Right lobe of liver (tissue), 4 donors: ENCODE measurements at regions not wholly inside any gene's neighbourhood (a gene's known extent, or its start where the extent isn't known, plus 50 kb on each side); places are given as distances from the start of the nearest gene placed in this dataset.

Experiments used
- CTCF ChIP-seq, 4 donors: fragments of 200-600 bp in 3 of 4; fragments of 450-650 bp in 1 of 4; IDR thresholded peaks; one replicate each; pipeline versions ENCODE4 v1.5.1 to v1.8.0; 2016 to 2022; ENCODE audit warnings: antibody characterized with exemption in 4 of 4, mild to moderate bottlenecking in 2 of 4
- POLR2A ChIP-seq: fragments of 450-650 bp; IDR thresholded peaks from one replicate; pipeline ENCODE4 v1.6.1; 2017; ENCODE audit warnings: antibody characterized with exemption, mild to moderate bottlenecking
- donor health status: DM: no; HTN: no; CAD: no.
- donor health status: DM: no; HTN: no; CAD: no.
- donor health status: DM: no; HTN: yes; CAD: no.

DNA sequence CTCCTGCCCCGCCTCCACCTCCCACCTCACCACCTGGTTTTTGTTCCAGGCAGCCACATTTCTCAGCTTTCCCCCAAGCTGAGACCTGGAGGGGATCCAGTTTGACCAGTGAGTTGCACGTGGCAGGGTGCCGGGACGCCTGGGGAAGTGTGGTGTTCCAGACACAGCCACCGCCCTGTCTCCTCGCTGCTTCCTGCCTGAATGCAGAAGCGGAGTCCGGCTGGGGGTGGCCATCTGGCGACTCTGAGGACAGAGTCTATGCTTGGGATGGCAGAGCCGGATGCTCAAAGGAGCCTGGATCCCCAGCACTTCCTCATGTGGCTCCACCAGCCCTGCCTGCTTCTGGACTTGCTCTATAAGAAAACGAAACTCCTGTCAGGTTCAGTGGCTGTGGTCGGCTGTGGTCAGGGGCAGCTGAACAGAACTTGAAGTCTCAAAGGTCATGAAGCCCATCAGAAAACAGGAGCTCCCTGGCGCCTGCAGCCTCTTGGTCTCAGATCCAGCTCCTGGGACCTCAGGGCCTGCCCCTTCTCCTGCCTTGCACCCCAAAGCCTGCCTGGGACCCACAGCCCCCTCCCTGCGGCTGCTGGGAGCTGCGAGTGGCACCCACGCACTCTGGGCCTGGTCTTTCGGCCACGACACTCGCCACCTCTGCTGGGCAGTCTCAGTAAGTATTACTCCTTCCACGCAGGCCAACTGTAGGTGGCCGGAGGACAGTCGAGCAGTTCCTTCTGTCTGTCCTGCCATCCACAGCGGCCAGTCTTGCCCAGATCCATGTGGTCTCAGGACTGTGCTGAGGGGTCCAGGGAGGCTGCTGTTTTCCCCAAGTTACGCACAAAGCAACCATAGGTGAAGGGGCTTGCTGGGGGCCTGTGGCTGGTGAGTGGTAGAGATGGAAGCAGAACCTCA, 112.8 kb upstream of the MEF2A start:
- TF ChIP-seq CTCF (IDR thresholded peaks at IDR 0.05) (no peak), POLR2A (peak; percentile 26)
